Activated T-cell treated with anti-CD3 and anti-CD28 coated beads, Interleukin-2, amount 50 U/mL, for 24 hours (primary cell): ENCODE measurements at regions not wholly inside any gene's neighbourhood (a gene's known extent, or its start where the extent isn't known, plus 50 kb on each side); places are given as distances from the start of the nearest gene placed in this dataset.

Experiments used
- DNase-seq: peaks from one replicate; pipeline ENCODE4 v3.0.0-alpha.2; 2020
- H3K27ac Mint-ChIP-seq: 2 replicates; pipeline ENCODE4 v1.8.0; 2020; ENCODE audit warnings: mild to moderate bottlenecking, mixed read lengths
- H3K27me3 Mint-ChIP-seq: 2 replicates; pipeline ENCODE4 v1.8.0; 2020; ENCODE audit warnings: mixed read lengths
- H3K36me3 Mint-ChIP-seq: 2 replicates; pipeline ENCODE4 v1.8.0; 2020; ENCODE audit warnings: low read depth, mixed read lengths
- H3K4me1 Mint-ChIP-seq: 2 replicates; pipeline ENCODE4 v1.8.0; 2020; ENCODE audit warnings: low read depth, mixed read lengths
- H3K4me3 Mint-ChIP-seq: 2 replicates; pipeline ENCODE4 v1.8.0; 2020; ENCODE audit warnings: mild to moderate bottlenecking, moderate library complexity, mixed read lengths
- H3K9me3 Mint-ChIP-seq: 2 replicates; pipeline ENCODE4 v1.8.0; 2020; ENCODE audit warnings: mixed read lengths

DNA sequence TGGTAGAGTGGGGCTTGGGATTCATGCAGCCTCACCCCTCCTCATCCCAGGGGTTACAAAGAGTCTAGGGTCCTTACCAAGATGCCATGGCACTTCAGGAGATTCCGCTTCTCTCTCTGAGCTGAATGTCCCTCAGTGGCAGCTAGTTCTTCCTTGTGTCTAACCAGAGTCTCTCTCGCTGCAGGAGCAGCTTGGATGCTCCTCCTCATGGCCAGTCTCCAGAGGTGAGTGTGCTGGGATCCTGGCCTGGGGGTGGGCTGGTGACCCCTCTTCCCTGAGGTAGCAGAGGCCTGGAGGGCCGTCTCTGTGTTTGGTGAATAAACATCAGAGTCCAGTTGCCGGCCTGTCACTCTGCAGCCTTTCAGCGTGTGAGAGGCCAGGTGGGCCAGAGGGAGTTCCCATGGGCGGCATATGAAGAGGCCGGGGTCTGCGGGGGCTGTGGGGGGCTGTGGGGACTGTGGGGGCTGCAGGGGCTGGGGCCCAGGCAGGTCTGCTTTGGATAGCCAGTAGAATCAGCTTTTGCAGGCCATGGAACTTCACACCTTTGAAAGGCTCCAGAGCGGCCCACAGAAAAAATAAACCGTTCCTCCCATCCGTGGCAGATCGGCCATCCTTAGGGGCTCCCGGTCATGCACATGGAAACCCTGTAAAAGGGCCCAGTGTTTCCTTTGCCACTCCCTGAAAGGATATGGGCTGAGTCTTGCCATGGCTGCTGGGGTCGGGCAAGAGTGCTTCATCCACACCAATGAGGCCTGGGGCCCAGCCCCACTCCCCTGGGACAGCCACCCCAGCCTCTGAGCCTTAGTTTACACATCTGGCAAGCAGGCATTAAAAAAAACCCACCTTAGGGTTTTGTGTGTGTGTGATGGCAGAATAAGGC, 256.4 kb downstream of the FOXD2 start:
- Mint-ChIP-seq H3K27me3 (peaks cover 25% of the 10 kb centered on the region), H3K4me1 (no peaks in the 10 kb centered on the region)

DNA sequence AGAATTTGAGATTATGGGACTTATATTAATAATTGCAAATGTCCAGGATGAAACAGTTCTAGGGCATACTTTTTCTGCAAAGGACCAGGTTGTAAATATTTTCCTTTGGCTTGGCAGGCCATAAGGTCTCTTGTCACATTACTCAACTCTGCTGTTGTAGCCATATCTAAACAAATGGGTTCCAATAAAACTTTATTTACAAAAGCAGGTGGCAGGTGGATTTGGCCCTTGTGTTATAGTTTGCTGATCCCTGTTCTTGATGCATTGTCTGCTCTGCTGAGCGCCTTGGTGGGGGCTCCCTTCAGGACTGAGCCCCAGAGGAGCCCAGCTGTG, 258.5 kb downstream of the FOXD2 start:
- Mint-ChIP-seq H3K27ac (no peak overlapping the region), H3K36me3 (no peaks in the 10 kb centered on the region), H3K27me3 (peaks cover 17% of the 10 kb centered on the region), H3K9me3 (no peaks in the 10 kb centered on the region), H3K4me3 (no peak overlapping the region), H3K4me1 (no peaks in the 10 kb centered on the region)
- DNase-seq, result no peak

More for the DNA sequence above, 256.4 kb downstream of the FOXD2 start:
- H3K4me3 Mint-ChIP-seq, result no peak overlapping the region
- H3K36me3 Mint-ChIP-seq, result no peaks in the 10 kb centered on the region
- no peaks in the 10 kb centered on the region for H3K9me3 Mint-ChIP-seq
- DNase-seq, result no peak
- H3K27ac Mint-ChIP-seq, result no peak overlapping the region

DNA sequence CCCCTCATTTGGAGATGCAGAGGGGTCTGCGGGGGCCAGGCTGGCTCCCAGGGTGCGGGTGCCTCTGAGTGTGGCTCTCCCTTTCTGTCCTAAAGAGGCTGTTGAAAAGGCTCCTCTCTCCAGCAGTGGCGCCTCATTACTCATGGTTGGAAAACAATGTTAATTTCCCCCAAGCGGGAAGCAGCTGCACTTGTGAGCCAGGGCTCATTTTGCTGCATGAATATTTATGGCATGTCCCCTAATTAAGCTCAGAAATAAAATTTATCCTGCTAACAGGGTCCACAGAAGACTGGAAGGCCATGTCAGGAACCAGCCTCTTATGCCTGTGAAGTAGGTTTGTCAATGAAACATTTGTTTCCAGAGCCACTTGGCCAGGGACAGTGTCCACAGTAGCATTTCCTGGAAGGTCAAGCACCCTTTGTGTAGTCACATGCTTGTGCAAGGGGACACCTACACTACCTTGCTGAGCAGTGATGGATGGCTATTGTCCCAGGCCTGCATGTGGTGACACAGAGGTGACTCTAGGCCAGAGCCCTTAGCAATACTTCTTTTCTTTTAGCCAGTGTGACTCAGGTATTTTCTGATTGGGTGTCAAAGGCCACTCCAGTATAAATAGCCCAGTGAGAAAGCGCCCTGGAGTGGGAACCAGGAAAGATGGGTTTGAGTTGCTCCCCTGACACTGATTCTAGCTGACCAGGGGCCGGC, 259.0 kb downstream of the FOXD2 start:
- Mint-ChIP-seq H3K27ac (no peak overlapping the region), H3K4me3 (no peak overlapping the region), H3K9me3 (no peaks in the 10 kb centered on the region), H3K36me3 (no peaks in the 10 kb centered on the region), H3K27me3 (peaks cover 14% of the 10 kb centered on the region), H3K4me1 (no peaks in the 10 kb centered on the region)
- DNase-seq, result no peak

DNA sequence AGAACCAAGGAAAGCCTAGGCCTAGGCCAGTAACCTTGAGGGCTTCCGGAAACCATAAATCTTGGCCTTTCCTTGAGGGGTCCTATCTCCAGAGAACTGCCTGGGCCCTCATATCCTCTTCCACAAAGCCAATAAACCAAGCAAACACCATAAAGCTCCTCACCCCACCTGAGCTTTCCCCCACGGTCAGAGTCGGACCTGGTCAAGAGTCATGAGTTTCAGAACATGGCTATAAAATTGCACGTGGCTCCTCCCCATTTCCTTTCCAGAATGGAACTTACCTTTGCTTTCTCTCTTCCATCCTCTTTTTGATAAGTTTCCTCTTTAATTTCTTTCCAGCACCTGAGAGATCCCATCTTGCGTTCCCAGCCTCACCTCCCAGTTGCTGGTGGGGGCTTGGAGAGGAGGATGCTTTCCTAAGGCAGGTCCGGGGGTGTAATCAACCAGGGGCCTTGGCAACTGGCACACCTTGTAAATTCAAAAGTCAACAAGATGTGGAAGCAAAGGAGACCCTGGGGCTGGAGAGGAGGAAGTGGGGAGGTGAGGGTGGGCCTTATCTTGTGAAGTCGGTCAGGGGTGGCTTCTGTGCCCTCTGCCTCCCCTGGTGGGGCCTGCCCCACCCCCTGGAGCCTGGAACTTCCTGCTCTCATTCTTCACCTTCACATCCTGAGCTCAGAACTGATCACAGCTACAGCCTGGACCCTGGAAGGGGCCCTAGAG, 259.9 kb downstream of the FOXD2 start:
- no peak overlapping the region for H3K27ac Mint-ChIP-seq
- no peaks in the 10 kb centered on the region for H3K9me3 Mint-ChIP-seq
- H3K27me3 Mint-ChIP-seq, result peaks cover 16% of the 10 kb centered on the region
- no peak for DNase-seq
- no peak overlapping the region for H3K4me3 Mint-ChIP-seq
- H3K36me3 Mint-ChIP-seq, result no peaks in the 10 kb centered on the region
- H3K4me1 Mint-ChIP-seq, result no peaks in the 10 kb centered on the region

DNA sequence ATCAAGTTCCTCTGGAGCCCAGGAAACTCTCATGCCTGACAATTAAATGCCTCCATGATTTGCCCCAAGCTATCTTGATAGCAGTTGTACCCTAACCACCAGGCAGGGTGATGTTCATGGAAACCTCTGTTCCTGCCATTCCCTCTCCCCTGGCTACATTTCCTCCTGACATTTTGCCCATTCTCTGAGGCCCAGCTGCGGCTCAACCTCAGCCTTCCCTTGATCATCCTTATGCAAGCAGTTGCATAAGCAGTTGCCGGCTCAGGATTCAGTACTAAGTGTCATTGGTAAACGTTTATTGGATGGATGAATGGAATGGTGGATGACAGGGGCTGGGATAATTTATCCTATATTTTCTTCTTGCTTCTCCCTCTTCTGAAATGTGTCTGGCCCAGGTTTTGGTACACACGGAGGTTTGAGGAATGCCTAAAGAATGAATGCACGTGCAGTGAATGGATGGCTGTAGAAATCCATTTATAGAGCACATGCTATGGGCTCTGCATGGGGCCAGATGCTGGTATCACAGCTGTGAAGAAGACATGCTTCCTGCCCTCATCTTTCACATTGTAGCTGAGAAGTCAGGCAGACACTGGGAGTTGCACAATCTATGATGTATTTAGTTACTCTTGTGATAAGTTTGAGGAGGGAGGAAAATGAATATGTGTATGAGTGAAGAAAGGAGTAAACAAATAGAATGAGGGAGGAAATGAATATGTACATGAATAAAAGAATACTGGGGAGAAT, 261.8 kb downstream of the FOXD2 start:
- Mint-ChIP-seq H3K4me1 (no peaks in the 10 kb centered on the region), H3K4me3 (no peak overlapping the region), H3K9me3 (no peaks in the 10 kb centered on the region), H3K27ac (no peak overlapping the region), H3K27me3 (peaks cover 11% of the 10 kb centered on the region), H3K36me3 (no peaks in the 10 kb centered on the region)
- DNase-seq, result no peak

DNA sequence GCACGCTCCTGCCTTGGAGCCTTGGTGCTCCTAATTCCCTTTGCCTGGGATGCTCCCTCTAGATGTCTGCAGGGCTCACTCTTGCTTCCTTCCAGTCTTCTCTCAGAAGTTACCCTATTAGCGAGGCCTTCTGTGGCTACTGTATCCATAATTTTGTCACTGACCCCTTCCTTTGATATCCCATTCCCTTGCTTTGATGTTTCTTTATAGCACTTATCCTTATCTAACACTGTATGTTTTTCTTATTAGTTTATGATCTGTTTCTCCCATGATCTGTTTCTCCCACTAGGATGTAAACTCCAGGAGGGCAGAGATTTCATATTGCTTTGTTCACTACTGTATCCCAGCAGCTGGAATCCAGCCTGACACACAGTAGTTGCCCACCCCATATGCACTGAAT, 263.4 kb downstream of the FOXD2 start:
- Mint-ChIP-seq H3K4me3 (no peak overlapping the region), H3K27ac (no peak overlapping the region), H3K4me1 (no peaks in the 10 kb centered on the region), H3K36me3 (no peaks in the 10 kb centered on the region), H3K27me3 (peaks cover 26% of the 10 kb centered on the region), H3K9me3 (no peaks in the 10 kb centered on the region)
- DNase-seq, result no peak

DNA sequence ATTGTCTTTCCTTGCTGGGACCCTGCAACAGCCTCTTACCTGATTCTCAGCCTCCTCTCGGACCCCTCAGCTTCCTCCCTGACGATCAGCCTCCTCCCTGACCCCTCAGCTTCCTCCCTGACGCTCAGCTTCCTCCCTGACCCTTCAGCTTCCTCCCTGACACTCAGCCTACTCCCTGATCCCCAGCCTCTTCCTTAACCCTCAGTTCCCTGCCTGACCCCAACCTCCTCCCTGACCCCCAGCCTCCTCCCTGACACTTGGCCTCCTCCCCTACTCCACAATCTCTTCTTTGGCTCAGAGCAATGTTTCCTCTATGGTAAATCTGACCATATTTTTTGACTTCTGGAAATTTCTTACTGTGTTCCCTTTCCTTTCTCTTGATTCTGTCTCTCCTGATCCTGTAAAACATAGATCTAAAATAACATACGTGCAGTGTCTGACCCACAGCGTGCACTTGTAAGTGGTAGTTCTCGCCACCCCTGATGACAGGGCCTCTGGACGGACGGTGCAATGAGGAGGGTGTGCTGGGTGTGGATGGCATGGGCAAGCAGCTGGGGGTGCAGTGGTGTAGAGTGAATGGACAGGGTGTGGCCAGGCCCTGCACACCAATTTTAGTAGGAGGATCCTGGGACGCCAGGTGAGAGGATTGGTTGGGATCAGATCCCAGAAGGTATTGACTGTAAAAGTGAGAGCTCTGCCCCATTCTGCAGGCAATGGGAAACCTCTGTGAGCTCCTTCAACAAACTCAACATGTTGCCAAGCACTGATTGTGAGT, 264.1 kb downstream of the FOXD2 start:
- Mint-ChIP-seq H3K27ac (no peak overlapping the region), H3K9me3 (no peaks in the 10 kb centered on the region), H3K36me3 (no peaks in the 10 kb centered on the region), H3K4me3 (no peak overlapping the region), H3K27me3 (peaks cover 30% of the 10 kb centered on the region), H3K4me1 (no peaks in the 10 kb centered on the region)
- DNase-seq, result no peak

DNA sequence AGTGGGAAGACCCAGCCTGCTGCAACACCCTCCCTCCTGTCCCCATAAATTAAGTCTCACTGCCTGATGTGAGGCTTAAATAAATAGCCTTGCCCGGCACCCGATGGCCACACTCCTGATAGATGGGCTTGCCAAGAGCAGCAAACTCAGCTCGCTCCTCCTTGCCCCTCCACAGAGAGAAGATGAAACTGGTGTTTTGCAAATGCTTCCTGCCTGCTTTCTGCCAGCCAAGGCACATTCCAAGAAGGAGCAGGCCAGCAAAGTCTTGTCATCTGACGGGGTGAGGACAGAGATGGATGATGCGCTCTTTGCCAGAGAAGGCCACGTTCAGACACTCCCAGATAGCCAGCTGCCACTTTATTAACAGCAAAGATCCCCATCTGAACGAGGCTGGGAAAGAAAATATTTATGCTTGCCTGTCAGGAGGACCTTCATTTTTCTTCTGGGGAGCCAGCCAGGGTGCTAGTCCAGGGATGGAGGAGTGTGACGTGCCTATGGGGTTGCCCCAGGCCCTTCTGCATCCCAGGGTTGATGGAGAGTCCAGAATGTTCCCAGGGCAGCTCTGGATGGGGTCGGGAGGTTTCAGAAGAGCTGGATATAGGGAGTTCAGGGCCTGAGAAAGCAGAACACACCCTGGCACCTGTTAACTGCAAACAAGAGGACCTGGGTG, 265.4 kb downstream of the FOXD2 start:
- Mint-ChIP-seq H3K4me3 (no peak overlapping the region), H3K9me3 (no peaks in the 10 kb centered on the region), H3K36me3 (no peaks in the 10 kb centered on the region), H3K27me3 (peaks cover 42% of the 10 kb centered on the region), H3K4me1 (peaks cover 3% of the 10 kb centered on the region), H3K27ac (no peak overlapping the region)
- DNase-seq, result no peak

DNA sequence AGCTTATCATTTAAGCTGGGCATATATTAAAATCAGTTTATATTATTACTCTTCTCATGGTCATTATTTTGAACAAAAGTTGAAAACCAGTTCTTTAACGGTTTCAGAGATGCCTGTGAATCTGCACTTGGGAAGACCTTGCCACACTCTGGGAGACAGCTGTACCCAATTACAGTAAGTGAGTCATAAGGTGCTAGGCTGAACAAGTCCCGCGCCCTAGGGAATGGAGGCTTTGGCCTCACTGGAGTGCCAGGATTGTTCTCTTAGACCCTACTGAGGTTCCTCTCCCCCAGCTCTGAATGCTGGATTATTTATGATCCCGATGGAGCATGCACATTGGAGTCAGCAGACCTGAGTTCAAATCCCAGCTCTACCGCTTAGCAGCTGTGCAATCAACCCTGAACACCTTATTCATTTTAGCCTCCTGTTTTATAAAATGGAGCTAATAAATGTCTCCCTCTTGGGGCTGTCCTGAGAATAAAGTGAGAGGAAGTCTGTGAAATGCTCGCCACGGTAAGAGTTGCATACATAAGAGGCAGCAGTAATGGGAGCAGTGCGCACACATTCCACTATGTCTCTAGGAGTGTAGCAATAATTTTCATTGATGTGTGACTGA, 266.2 kb downstream of the FOXD2 start:
- Mint-ChIP-seq H3K4me3 (no peak overlapping the region), H3K27me3 (peaks cover 46% of the 10 kb centered on the region), H3K27ac (no peak overlapping the region), H3K36me3 (no peaks in the 10 kb centered on the region), H3K4me1 (peaks cover 6% of the 10 kb centered on the region), H3K9me3 (no peaks in the 10 kb centered on the region)
- DNase-seq, result no peak

DNA sequence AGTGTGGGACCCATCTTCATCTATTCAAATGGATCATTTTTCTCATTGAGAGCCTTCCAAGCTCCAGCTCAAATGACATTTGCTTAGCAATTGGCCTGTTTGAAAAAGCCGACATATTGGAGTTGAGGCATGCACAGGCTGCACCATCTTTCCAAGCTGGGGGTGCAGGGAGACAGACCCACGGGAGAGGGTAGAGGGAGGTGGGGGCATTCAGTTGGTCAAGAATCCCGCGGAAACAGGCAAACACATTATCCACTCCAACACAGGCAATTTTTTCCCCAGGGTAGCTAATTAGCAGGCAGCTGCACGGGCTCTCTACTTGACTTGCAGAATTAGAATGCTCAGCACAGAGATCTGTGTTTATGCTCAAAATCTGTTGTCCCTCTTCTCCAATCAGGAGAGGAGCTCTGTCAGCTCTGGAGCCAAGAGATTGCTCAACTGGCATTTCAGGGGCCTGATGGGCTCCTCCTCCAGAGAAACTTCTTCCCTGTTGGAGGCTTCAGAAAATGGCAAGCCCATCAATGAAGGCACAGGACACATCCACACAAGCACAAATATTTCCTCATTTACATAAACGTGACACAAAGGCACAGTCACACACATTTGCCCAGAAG, 267.8 kb downstream of the FOXD2 start:
- H3K27me3 Mint-ChIP-seq, result peaks cover 59% of the 10 kb centered on the region
- no peak overlapping the region for H3K27ac Mint-ChIP-seq
- no peaks in the 10 kb centered on the region for H3K9me3 Mint-ChIP-seq
- H3K4me3 Mint-ChIP-seq, result no peak overlapping the region
- no peaks in the 10 kb centered on the region for H3K36me3 Mint-ChIP-seq
- peaks cover 13% of the 10 kb centered on the region for H3K4me1 Mint-ChIP-seq
- no peak for DNase-seq

DNA sequence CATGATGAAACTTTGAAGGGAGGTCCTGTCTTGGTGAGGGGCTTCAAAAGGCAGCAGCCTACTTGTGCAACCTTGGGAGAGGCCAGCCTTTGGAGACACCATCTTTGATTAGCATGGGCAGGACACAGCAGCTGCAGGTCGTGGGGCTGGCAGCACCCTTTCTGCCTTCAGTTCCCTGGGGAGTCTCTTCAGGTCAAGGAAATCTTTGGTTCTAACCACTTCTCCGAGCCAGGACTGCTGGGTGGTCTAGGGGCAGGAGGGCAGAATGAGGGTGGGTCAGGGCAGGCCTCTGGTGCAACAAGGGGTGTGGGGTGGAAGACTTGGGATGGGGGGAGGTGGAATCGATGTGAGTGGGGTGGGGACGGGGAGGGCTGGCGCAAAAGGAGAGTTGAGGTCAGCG, 269.7 kb downstream of the FOXD2 start:
- Mint-ChIP-seq H3K36me3 (no peaks in the 10 kb centered on the region), H3K4me1 (peaks cover 15% of the 10 kb centered on the region), H3K4me3 (no peak overlapping the region), H3K27ac (no peak overlapping the region), H3K27me3 (peaks cover 75% of the 10 kb centered on the region), H3K9me3 (no peaks in the 10 kb centered on the region)
- DNase-seq, result no peak

DNA sequence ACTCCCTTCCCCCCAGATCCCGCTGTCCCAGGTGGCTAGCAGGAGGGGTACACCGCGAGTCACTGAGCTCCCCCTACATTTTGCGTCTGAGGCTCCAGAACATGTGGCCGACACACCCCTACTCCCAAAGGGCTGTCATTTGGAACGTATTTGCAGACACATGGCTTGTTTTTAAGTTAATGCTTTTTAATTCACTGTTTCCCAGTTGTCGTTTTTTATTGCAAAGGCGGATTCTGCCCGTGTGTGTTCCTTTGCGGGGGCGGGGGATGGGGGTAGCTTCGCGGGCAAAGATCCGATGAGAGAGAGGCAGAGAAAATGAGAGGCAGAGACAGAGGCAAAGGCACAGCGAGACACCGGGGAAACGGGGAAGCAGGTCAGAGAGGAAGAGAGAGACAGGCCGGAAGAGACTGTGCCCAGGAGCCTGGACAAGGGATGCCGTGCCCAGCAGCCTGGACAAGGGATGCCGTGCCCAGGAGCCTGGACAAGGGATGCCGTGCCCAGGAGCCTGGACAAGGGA, 270.2 kb downstream of the FOXD2 start:
- H3K4me3 Mint-ChIP-seq, result no peak overlapping the region
- no peaks in the 10 kb centered on the region for H3K36me3 Mint-ChIP-seq
- peaks cover 80% of the 10 kb centered on the region for H3K27me3 Mint-ChIP-seq
- no peaks in the 10 kb centered on the region for H3K9me3 Mint-ChIP-seq
- peaks cover 15% of the 10 kb centered on the region for H3K4me1 Mint-ChIP-seq
- H3K27ac Mint-ChIP-seq, result no peak overlapping the region
- no peak for DNase-seq

DNA sequence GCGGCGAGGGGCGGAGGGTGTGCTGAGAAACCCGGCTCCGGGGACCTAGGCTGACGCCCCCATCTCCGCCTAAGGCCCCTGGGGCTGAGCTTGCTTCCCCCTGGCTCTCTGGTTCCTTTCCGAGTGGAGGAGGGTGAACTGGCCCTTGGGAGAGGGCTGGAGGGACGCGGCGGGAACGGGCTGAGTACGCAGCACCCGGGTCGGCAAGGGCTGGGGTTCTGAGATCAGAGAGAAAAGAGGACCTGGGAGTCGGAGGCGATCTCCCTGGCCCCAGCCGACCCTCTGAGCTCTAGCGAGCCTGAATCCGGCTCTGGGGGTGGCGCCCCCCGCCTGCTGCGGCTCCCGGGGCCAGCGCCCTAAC, 270.8 kb downstream of the FOXD2 start:
- H3K4me1 Mint-ChIP-seq, result peaks cover 15% of the 10 kb centered on the region
- no peak overlapping the region for H3K27ac Mint-ChIP-seq
- no peak for DNase-seq
- no peaks in the 10 kb centered on the region for H3K36me3 Mint-ChIP-seq
- H3K4me3 Mint-ChIP-seq, result no peak overlapping the region
- peaks cover 86% of the 10 kb centered on the region for H3K27me3 Mint-ChIP-seq
- no peaks in the 10 kb centered on the region for H3K9me3 Mint-ChIP-seq
